Stimulated activated naive CD8-positive, alpha-beta T cell treated with anti-CD3 and anti-CD28 coated beads, Interleukin-15, Interleukin-2, amounts not matched to agents 100 ng/mL and 50 ng/mL, for 24 hours (primary cell): ENCODE measurements at regions not wholly inside any gene's neighbourhood (a gene's known extent, or its start where the extent isn't known, plus 50 kb on each side); places are given as distances from the start of the nearest gene placed in this dataset.

Experiments used
- H3K27ac Mint-ChIP-seq: one replicate; pipeline ENCODE4 v1.8.0; 2021; ENCODE audit warnings: mild to moderate bottlenecking, mixed read lengths
- H3K27me3 Mint-ChIP-seq: one replicate; pipeline ENCODE4 v1.8.0; 2021; ENCODE audit warnings: mixed read lengths
- H3K36me3 Mint-ChIP-seq: one replicate; pipeline ENCODE4 v1.8.0; 2021; ENCODE audit warnings: low read depth, mixed read lengths
- H3K4me1 Mint-ChIP-seq: one replicate; pipeline ENCODE4 v1.8.0; 2021; ENCODE audit warnings: low read depth, mixed read lengths
- H3K4me3 Mint-ChIP-seq: one replicate; pipeline ENCODE4 v1.8.0; 2021; ENCODE audit warnings: mild to moderate bottlenecking, mixed read lengths
- H3K9me3 Mint-ChIP-seq: one replicate; pipeline ENCODE4 v1.8.0; 2021; ENCODE audit warnings: mixed read lengths

DNA sequence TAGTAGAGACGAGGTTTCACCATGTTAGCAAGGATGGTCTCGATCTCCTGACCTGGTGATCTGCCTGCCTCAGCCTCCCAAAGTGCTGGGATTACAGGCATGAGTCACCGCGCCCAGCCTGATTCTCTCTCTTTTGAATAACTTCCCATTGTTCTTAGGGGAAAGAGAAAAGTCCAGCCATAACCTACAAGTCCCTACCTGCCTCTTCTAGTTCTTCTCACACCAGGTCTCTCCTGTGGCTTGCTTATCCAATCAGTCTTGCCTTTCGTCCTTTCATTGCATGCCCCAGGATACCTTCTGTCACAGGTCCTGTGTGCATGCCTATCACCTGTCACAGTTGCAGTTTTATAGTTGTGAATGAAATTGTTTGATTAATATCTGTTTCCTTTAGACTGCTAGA is 148.1 kb downstream of the SLC4A3 start:
- H3K36me3 Mint-ChIP-seq = no peaks in the 10 kb centered on the region
- H3K4me3 Mint-ChIP-seq = no peak overlapping the region
- peaks cover 3% of the 10 kb centered on the region for H3K27me3 Mint-ChIP-seq
- H3K27ac Mint-ChIP-seq = no peak overlapping the region
- no peaks in the 10 kb centered on the region for H3K9me3 Mint-ChIP-seq
- H3K4me1 Mint-ChIP-seq = no peaks in the 10 kb centered on the region

DNA sequence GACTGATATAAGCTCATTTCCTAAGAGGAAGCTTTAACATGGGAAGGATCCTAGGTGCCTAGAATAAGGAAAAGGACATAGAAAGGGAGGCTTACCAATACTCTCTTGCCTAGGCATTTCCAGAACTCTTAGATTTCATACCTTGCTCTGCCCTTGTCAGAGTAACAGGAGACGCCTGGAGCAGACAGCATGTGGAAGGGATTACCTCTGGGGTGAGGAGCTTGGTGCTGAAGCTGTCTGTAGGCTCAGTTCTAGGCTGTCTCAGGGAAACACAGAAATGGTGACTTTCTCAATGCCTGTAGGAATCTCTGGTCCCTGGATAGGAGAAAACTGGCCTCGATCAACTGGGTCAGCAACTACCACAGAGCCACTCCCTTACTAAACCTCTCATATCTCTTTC is 150.0 kb downstream of the SLC4A3 start:
- Mint-ChIP-seq H3K4me3 (no peak overlapping the region), H3K36me3 (no peaks in the 10 kb centered on the region), H3K27me3 (peaks cover 3% of the 10 kb centered on the region), H3K4me1 (no peaks in the 10 kb centered on the region), H3K27ac (no peak overlapping the region), H3K9me3 (no peaks in the 10 kb centered on the region)

DNA sequence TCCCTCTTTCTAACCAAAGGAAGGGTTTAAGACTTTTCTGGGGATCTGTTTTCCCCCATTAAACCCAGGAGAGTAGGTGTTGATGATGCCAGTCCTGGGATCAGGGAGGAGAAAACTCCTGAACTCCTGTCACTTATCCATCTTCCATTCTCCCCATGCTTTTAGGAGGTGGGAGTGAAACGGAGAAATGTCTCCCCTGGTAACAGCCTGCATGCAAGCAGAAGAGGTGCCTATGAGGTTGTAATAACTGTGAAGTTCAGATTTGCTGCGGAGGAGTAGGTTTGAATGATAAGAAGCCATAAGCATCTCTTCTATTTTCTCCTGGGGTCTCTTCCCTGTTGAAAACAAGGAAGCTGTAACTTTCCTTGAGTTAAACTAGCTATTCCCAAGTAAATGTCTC is 150.8 kb downstream of the SLC4A3 start:
- H3K4me1 Mint-ChIP-seq = no peaks in the 10 kb centered on the region
- H3K4me3 Mint-ChIP-seq = no peak overlapping the region
- no peak overlapping the region for H3K27ac Mint-ChIP-seq
- no peaks in the 10 kb centered on the region for H3K36me3 Mint-ChIP-seq
- H3K9me3 Mint-ChIP-seq = no peaks in the 10 kb centered on the region
- H3K27me3 Mint-ChIP-seq = peaks cover 3% of the 10 kb centered on the region

DNA sequence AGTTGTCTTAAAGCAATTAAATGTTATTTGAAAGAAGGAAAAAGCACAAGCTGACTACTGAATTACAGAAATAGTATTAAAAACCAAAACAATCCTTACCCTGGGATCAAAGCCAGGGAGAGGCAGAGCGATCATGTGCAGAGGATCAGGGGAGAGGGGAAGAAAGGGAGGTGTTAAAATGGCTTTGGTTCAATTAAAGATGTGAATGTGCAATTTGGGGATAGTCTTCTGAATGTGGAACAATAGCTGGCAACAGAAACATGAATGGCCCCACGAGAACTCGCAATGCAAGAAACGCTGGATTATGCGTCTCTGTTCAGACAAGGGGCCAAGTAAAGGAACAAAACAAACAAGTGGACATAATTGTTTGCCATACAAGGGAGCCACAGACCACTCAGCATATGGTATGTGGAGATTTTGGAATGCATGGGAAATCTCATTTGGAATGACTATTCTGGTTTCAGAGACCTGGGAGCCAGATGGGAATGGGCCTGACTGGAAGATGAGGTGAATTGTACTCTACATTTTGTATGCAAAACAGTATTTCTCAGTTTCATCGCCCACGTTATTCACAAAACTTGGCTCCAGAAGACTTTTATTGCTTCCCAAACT is 155.4 kb downstream of the SLC4A3 start:
- Mint-ChIP-seq H3K27ac (no peak overlapping the region), H3K9me3 (no peaks in the 10 kb centered on the region), H3K4me3 (no peak overlapping the region), H3K4me1 (no peaks in the 10 kb centered on the region), H3K36me3 (no peaks in the 10 kb centered on the region), H3K27me3 (peaks cover 3% of the 10 kb centered on the region)

DNA sequence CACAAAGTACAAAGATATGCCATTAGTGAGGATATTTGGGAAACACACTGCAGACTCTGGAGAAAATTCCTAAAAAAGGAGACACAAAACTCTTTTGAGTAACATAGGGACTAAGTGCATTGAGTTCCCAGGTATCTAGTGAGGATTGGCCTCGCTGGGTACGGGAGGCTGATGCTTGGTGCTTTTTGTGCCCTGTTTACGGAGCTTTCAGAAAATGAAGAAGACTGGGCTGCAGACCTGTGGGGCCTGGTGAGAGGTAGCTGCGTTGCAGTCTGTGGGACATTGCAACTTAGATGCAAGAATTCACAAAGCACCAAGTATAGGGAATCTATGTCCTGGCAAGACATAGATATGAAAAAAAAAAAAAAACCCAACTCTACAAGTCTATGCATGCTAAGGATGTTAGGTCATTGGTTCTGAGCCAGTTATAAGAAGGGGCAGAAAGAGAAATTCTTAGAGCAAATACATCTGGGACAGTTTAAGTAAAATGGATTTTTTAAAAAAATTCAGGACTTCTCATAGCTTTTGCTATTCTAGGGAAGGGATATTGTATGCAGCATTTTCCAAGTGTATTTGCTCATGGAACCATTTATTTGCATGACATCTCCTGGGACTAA is 156.0 kb downstream of the SLC4A3 start:
- Mint-ChIP-seq H3K27ac (no peak overlapping the region), H3K9me3 (no peaks in the 10 kb centered on the region), H3K4me1 (no peaks in the 10 kb centered on the region), H3K27me3 (peaks cover 3% of the 10 kb centered on the region), H3K36me3 (no peaks in the 10 kb centered on the region), H3K4me3 (no peak overlapping the region)

DNA sequence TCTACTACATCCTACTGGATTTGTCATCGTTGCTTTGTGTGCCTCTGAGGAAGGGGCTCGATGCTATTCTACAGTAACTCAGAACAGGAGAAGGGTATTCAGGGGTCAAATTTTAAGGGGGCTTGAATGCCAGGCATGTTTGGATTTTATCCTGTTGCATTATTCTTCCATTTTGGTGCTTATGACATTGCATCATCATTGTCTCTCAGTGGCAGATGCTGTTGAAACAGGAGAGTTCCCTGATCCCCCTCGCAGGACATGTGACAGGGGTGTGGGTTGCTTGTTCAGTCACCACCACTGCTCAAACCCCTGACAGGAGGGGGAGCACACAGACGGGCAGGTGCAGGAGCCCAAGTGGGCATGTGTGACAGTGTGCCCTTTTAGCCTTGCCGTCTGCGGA is 156.7 kb downstream of the SLC4A3 start:
- Mint-ChIP-seq H3K36me3 (no peaks in the 10 kb centered on the region), H3K4me1 (no peaks in the 10 kb centered on the region), H3K27ac (no peak overlapping the region), H3K4me3 (no peak overlapping the region), H3K9me3 (no peaks in the 10 kb centered on the region), H3K27me3 (peaks cover 3% of the 10 kb centered on the region)

DNA sequence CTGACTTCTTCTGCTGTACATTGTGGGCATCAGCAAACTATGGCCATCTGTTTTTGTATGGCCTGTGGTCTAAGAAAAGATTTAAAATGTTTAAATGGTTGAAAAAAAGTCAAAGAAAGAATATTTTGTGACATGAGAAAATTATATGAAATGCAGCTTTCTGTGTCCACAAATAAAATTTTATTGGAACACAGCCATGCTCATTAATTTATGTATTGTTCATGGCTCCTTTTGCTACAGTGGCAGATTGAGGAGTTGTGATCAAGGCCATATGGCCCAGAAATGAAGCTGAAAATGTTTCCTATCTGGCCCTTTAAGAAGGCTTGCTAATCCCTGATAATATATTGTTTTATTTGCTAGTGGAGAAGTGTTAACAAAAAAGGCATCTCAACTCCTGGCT is 162.0 kb downstream of the SLC4A3 start:
- Mint-ChIP-seq H3K27ac (no peak overlapping the region), H3K36me3 (no peaks in the 10 kb centered on the region), H3K27me3 (peaks cover 4% of the 10 kb centered on the region), H3K9me3 (no peaks in the 10 kb centered on the region), H3K4me3 (no peak overlapping the region), H3K4me1 (no peaks in the 10 kb centered on the region)

DNA sequence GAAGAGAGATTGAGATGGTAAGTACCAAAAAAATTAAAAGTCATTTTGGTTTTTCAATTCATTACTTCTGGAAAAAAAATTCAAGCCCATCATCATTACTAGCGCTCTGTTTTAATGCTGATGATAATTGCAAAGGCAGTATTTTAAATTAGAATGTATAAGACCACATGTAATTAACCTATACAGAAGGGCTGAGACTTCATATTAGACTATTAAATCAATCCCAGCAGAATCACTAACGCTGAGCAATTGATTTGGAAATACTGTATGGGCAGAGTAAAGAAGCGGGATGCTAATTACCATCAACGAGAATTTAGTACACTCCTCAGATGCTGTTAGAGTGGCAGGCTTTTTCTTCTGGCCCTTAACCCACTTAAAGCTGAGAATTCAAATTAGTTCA is 165.0 kb downstream of the SLC4A3 start:
- H3K27ac Mint-ChIP-seq = no peak overlapping the region
- H3K4me3 Mint-ChIP-seq = no peak overlapping the region

DNA sequence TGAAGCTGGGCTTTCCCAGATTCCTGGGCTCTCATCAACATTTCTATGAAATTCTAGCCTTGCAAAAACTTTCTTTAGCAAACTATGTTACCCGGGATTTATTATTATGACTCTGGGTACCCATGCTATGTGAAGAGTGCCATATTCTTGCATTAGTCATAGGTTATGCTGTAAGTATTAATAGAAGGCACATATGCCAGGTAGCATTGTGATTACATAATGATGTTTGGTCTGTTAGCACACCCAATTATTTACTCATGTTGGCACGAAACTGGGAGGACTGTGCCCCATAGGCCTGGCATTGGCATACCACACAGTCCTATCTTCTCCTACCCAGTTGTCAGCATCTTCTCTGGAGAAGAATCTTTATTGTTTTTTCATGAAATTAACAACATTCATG is 171.0 kb downstream of the SLC4A3 start:
- no peaks in the 10 kb centered on the region for H3K9me3 Mint-ChIP-seq
- no peak overlapping the region for H3K4me3 Mint-ChIP-seq
- no peaks in the 10 kb centered on the region for H3K4me1 Mint-ChIP-seq
- H3K27ac Mint-ChIP-seq = no peak overlapping the region
- peaks cover 8% of the 10 kb centered on the region for H3K27me3 Mint-ChIP-seq
- H3K36me3 Mint-ChIP-seq = no peaks in the 10 kb centered on the region

More for the DNA sequence above, 165.0 kb downstream of the SLC4A3 start:
- Mint-ChIP-seq H3K36me3 (no peaks in the 10 kb centered on the region), H3K27me3 (peaks cover 12% of the 10 kb centered on the region), H3K9me3 (no peaks in the 10 kb centered on the region), H3K4me1 (no peaks in the 10 kb centered on the region)

DNA sequence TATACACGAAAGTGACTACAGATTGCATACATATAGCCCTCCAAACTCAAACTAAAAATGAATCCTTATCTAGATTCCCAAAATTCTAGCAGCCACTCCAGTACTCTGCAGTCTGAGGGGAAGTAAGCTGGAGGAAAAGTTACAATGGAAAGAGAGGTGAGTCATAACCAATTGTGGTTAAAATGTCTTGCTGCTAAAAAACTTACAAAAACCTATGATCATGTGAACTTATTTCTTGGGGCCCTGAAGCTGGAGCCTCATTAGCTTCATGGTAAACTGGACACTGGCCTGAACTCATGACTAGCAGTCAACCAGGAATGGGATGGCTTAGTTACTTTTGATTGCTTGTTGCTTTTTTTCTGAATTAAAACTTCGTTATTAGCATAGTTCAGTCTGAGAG is 175.9 kb downstream of the SLC4A3 start:
- Mint-ChIP-seq H3K36me3 (no peaks in the 10 kb centered on the region), H3K27me3 (no peaks in the 10 kb centered on the region), H3K4me3 (no peak overlapping the region), H3K9me3 (peaks cover 6% of the 10 kb centered on the region), H3K4me1 (no peaks in the 10 kb centered on the region), H3K27ac (no peak overlapping the region)

DNA sequence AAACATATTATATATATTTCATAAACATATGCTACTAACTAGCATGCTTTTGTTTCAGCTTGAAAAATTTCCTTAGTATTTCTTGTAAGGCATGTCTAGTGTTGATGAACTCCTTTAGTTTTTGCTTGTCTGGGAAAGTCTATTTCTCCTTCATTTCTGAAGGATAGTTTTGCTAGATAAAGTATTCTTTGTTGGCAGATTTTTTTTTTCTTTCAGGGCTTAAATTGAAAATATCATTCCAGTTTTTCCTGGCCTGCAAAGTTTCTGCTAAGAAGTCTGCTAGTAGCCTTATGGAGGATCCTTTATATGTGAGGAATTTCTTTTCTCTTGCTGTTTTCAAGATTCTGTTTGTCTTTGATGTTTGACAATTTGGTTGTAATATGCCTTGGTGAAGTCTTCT is 183.5 kb downstream of the SLC4A3 start:
- H3K4me1 Mint-ChIP-seq = no peaks in the 10 kb centered on the region
- no peak overlapping the region for H3K27ac Mint-ChIP-seq
- peaks cover 19% of the 10 kb centered on the region for H3K9me3 Mint-ChIP-seq
- no peak overlapping the region for H3K4me3 Mint-ChIP-seq
- H3K27me3 Mint-ChIP-seq = no peaks in the 10 kb centered on the region
- no peaks in the 10 kb centered on the region for H3K36me3 Mint-ChIP-seq

DNA sequence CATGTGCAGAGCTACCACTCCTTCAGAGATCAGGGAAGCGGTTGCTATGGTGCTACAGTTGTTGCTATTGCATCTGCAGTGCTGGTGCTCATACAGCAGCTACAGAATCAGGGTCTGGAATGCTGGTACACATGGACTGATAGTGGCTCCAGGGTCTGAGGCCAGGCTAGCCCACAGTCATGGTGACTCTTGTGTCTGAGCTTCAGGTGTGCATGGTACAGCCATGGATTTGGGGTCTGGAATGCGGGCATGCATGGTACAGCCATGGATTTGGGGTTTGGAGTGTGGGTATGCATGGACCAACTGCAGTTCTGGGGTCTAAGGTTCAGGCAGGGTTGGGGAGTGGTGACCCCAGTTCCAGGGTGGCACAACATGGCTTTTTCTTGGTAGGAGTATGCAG is 185.2 kb downstream of the SLC4A3 start:
- Mint-ChIP-seq H3K36me3 (no peaks in the 10 kb centered on the region), H3K4me3 (no peak overlapping the region), H3K4me1 (no peaks in the 10 kb centered on the region), H3K27ac (no peak overlapping the region), H3K27me3 (peaks cover 4% of the 10 kb centered on the region), H3K9me3 (peaks cover 18% of the 10 kb centered on the region)

DNA sequence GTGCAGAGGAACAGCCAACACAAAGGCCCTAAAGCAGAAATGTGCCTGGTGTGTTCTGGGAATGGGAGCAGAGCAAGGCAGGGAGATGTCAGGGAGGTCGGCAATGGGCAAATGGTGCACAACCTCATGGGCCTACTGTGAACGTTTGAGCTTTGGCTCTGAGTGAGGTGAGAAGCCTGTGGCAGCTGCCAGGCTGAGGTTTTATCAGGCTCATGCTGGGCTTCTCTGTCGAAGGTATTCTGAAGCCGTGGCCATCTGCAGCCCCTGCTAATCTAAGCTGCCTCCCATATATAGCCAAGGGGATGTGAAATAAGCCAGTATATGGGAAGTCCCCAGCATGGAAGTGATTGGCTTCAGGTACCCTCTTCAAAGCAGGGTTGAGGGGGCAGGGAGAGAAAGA is 193.3 kb downstream of the SLC4A3 start:
- Mint-ChIP-seq H3K27me3 (peaks cover 4% of the 10 kb centered on the region), H3K4me1 (no peaks in the 10 kb centered on the region), H3K9me3 (peaks cover 9% of the 10 kb centered on the region), H3K27ac (no peak overlapping the region), H3K36me3 (no peaks in the 10 kb centered on the region), H3K4me3 (no peak overlapping the region)

DNA sequence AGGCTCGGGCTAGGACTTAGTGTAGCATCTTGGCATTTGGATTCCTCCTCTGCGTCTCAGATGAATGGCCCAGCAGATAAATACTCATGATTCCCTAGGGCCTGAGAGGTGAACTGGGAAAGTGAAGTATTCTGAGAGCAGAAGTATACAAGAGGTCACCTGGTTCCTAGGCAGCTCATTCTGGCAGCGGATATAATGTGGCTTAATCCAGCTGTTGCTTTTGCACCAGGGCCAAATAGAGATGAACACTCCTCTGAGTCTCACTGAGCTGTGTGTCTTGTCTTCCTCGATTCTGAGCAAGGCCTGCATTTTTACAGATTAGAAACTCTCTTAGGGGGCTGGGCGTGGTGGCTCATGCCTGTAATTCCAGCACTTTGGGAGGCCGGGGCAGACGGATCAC is 196.1 kb downstream of the SLC4A3 start:
- no peak overlapping the region for H3K27ac Mint-ChIP-seq
- H3K36me3 Mint-ChIP-seq = no peaks in the 10 kb centered on the region
- no peak overlapping the region for H3K4me3 Mint-ChIP-seq
- H3K27me3 Mint-ChIP-seq = no peaks in the 10 kb centered on the region
- no peaks in the 10 kb centered on the region for H3K9me3 Mint-ChIP-seq
- H3K4me1 Mint-ChIP-seq = no peaks in the 10 kb centered on the region

DNA sequence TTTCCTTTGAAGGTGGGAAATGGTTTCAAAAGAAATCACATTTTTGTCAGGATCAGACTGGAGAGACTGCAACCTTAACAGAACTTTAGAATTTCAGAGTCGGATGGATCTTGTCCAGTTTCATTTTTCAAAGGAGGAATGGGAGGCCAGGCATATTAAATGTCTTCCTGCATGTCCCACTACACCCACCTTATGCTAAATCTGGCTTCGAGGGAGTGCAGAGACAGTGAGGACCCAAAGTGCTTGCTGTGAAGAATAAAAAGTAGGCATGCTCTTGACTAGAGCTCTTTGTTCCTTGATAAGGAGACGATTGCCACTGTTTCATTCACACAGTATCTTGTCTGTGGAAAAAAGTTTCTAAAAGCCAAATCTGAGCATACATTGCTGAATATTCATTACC is 197.6 kb downstream of the SLC4A3 start:
- H3K4me1 Mint-ChIP-seq = no peaks in the 10 kb centered on the region
- H3K36me3 Mint-ChIP-seq = no peaks in the 10 kb centered on the region
- H3K4me3 Mint-ChIP-seq = no peak overlapping the region
- H3K27me3 Mint-ChIP-seq = no peaks in the 10 kb centered on the region
- no peaks in the 10 kb centered on the region for H3K9me3 Mint-ChIP-seq
- H3K27ac Mint-ChIP-seq = no peak overlapping the region

DNA sequence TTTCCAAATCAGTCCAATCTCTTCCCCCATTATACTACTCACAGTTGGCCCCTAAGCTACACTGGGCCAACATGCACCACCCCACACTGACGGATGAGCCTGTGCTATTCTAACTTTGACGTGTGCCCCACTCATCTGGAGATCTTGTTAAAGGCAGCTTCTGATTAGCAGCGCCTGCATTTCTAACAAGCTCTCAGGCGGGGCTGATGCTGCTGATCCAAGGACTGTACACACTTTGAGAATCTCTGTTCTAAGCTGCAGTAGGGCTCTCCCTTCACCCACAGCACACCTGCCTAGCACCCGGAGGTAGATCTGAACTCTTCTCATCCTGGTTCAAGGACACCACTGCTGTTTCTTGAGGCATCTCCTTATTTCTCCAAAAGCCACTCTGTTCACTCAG is 200.7 kb downstream of the SLC4A3 start:
- Mint-ChIP-seq H3K27ac (no peak overlapping the region), H3K27me3 (no peaks in the 10 kb centered on the region), H3K36me3 (no peaks in the 10 kb centered on the region), H3K9me3 (no peaks in the 10 kb centered on the region), H3K4me3 (no peak overlapping the region), H3K4me1 (no peaks in the 10 kb centered on the region)
